NCI-H1436 (cell line): ENCODE measurements at regions not wholly inside any gene's neighbourhood (a gene's known extent, or its start where the extent isn't known, plus 50 kb on each side); places are given as distances from the start of the nearest gene placed in this dataset.
"Not testable (repeated sequence)": the region's sequence is repeated elsewhere in the genome, so short reads cannot be mapped to it uniquely, and the experiment has no call there.

Experiments used
- DNase-seq: peaks from one replicate; lab custom pipeline; 2025; lab: John Stamatoyannopoulos, UW

- DNase-seq = no peak
These were observed 66.0 kb downstream of the KBTBD8 start for GRCh38 chr3:67064105-67064504.

GRCh38 chr3:67067251-67067650 is 69.1 kb downstream of the KBTBD8 start:
- no peak for DNase-seq

- DNase-seq = not testable (repeated sequence)
These were observed 74.5 kb downstream of the KBTBD8 start for GRCh38 chr3:67072640-67073039.

DNA sequence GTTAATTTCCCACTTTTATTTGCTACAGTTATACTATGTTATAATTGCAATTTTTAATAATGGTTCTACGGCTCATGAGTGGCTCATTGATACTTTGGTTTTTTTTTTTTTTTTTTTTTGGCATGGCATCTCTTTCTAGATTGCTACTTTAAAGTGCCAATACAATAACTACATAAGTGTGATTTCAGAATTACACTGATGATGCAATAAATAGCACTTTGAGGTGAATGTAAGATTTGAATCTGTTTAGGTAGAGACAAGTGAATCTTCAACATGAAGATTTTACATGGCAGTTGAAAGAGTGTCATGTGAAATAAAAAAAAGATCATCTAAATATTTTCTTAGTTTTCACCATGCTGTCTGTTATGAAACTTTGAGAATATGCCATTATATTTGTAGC is 75.7 kb downstream of the KBTBD8 start:
- no peak for DNase-seq

DNA sequence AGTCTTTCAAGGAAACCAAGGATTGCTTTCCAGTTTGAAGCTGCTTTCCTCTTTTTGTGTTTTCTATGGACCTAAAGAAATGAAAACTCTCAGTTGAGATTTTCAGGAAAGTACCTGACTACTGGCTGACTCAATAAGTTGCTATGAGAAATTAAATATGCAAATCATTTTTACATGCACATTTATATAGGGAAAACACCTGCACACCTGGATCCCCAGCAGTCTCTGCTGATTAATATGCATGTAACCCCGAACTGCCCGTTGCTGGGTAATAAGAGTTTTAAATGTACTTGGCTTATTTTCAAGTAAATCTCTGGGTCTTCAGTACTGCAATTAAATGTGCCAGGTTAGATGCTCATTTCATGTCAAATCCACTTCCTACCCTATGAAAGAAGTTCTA is 77.2 kb downstream of the KBTBD8 start:
- no peak for DNase-seq

DNA sequence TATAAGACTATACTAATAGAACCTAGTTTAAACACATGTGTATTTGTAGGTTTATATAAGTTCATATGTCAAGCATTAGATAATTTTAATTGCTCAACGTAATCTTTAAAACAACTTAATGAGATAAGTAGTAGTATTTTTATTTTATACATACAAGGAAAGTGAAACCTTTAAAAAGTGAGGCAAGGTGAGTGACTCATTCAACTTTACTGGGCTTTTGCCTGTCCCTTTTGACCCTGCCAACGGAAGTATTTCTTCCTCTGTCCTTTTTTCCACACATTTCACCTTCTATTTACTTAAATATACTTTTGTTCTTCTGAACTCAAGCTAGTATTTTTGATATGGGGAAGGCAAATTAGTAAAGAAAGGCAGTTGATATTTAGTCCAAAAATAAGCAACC is 78.5 kb downstream of the KBTBD8 start:
- no peak for DNase-seq

DNA sequence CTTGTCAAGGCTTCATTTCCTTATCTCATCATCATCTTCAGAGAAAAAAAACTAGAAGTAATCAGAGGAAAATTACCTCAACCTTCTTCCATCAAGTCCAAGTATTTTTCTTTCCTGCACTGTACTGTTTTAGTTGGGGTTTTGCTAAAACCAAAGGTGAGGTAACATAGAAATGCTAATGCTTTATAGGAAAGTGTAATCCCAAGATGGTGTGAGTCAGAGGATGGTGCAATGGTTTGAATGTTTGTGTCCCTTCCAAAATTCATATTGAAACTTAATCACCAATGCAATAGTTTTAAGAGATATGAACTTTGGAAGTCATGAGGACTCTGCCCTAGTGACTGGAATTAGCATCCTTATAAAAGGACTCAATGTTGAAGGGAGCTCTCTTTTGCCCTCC is 79.5 kb downstream of the KBTBD8 start:
- DNase-seq = no peak

DNA sequence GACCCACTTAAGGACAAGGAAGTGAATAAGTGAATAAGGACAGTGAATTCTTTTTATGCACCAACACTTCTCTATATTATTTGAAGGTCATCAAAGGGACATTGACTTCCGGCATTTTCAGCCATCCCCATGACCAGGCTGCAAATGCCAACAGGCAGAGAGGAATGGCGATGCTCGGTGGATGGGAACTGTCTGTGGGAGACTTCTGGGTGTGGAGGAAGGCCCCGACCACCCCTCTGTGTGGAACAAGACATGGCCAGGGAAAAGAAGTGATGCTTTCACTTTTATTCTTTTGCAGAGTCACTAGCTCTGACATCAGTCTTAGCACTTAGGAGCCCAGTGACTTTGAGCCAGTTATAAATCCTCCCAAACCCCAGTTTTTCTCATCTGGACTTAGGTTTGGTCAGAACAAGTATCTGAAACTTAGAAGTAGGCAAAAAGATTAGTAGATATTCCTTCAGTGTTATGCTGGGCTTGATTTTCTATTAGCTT is 84.5 kb downstream of the KBTBD8 start:
- DNase-seq = no peak

- no peak for DNase-seq
These were observed 85.2 kb downstream of the KBTBD8 start for GRCh38 chr3:67083277-67083676.

DNA sequence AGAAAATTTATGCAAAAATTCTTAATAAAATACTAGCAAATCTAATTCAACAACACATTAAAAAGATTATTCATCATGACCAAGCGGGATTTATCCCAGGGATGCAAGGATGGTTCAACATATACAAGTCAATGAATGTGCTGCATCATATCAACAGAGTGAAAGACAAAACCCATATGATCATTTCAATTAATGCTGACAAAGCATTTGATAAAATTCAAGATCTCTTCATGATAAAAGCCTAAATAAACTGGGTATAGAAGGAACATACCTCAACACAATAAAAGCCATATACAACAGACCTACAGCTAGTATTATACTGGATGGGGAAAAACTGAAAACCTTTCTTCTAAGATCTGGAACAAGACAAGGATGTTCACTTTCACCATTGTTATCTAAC is 89.7 kb downstream of the KBTBD8 start:
- no peak for DNase-seq

GRCh38 chr3:67090474-67090873 is 92.4 kb downstream of the KBTBD8 start:
- DNase-seq = no peak

DNA sequence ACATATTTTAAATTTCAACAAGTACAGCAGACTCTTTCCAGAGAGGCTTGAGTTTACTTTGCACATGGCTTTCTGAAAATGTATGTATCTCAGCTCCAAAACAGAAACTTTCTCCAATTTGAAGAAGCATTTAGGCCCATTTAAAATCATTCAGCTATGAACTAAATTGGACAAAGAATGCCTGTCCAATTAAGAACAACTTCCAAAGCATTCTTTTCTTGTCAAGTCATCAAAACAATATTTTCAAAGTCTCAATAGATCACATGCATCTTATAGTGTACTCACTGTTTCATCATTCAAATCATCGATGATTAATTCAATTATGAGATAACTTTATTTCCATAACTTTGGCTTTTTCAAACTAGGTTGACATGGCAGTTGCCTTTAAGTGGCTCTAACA is 95.2 kb downstream of the KBTBD8 start:
- DNase-seq = no peak

GRCh38 chr3:67094167-67094566 is 96.1 kb downstream of the KBTBD8 start:
- DNase-seq = no peak

DNA sequence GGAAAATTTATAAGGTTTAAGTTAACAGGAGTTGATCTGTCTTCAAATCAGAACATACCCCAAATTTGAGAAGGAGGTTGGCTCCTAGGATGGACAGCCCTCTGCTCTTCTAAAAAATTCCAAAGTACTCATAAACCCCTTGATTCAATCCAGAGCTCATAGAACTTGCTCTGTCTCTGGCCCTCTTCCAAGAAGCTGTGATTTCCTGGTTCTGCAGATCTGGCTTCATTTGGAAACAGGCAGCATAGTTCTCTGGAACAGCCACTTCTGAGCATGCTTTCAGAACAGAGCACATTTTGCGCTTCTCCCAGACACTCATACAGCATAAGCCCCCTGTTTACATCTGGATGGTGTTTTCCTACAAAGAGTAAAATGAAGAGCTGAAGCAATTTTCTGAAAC is 96.7 kb downstream of the KBTBD8 start:
- DNase-seq = no peak

DNA sequence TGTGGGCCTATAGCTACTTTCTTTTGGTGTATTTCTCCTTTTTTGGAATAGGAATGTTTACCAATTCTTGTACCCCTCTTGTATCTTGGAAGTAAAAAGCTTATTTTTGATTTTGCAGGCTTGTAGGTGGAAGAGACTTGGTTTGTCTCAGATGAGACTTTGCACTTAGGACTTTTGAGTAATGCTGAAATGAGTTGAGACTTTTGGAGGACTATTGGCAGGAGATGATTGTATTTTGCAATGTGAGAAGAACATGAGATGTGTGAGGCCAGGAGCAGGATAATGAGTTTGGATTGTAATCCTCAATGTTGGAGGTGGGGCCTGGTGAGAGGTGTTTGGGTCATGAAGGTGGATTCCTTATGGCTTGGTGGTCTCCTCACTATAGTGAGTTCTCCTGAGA is 106.3 kb downstream of the KBTBD8 start:
- DNase-seq = no peak

GRCh38 chr3:67106874-67107273 is 108.8 kb downstream of the KBTBD8 start:
- DNase-seq = no peak

DNA sequence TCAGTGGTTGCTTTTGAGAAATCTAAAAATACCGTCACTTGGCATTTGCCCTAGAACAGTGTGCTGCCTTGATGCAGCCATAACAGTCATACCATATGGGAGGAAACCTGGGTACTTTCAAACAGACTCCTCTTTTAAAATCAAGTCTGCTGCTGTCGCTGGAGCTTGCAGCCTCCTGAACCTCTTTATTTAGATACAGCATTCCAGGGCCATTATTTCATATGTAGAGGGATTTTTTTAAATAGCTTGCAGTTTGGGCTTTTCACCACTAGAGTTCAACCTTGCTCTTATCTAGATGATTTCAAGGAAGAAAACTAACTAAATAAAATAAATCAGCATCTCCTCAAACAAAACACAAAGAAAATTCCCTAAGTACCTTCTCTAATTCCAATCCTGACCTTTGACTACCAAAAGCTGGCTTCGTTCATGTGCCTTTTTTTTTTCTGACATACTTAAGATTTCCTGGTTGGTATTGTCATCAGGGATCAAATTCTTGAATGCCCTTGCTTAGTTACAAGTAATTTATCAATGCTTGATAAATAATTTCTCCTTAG is 111.6 kb downstream of the KBTBD8 start:
- no peak for DNase-seq

GRCh38 chr3:67113802-67114407 is 115.8 kb downstream of the KBTBD8 start:
- DNase-seq = peak; percentile 71

DNA sequence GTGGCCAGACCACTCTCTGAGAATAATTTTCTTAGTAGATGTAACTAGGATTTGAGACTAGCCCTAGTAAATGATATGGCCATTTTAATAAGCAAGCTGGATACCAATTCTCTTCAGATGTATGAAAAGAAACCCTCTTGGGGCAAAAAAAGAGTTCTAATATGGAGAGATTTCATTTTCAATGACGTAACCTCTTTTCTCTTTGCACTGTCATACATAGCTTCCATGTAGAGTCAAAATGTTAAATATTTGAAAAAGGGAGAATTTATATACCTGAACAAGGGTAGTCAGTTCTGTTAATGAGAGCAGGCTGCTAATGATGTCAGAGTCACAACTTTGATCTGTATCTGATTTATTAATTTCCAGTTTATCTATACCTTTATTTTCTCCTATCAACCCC is 120.0 kb downstream of the KBTBD8 start:
- DNase-seq = no peak

DNA sequence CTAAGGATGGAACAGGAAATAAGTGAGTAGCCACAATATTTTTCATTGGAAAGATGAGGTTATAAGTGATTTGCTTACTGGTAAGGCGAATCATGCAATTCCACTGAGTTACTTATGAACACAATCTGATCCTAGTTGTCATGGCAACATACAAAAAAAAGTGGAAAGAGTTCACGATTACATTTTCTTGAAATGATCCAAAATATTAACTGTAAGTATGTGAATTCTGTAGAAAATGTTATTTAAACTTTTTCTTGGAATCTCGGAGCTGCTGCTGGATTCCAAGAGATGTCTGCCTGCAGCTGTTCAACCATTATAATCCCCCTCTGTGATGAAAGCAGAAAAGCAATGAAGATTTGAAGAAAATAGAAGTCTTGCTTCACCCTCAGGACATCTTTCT is 120.5 kb downstream of the KBTBD8 start:
- no peak for DNase-seq

DNA sequence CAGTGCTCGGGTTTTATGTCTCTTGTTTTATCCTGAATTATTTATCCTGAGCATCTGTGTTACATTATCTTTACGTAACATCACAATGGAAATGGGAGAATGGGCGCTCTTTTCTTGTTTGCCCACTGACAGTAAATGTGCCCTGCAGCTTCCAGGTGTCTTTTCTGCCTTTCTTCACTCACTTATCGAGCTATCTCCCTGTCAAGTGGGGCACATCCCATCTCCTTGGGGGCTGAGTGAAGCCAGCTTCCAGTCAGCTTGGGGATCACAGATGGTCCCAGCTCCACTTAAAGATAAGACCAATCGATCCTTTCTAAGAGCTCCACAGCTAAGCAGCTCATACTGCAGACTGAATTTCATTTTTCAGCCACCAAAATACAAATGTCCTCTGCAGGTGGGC is 125.8 kb downstream of the KBTBD8 start:
- DNase-seq = no peak

GRCh38 chr3:67127254-67127653 is 129.1 kb downstream of the KBTBD8 start:
- no peak for DNase-seq

DNA sequence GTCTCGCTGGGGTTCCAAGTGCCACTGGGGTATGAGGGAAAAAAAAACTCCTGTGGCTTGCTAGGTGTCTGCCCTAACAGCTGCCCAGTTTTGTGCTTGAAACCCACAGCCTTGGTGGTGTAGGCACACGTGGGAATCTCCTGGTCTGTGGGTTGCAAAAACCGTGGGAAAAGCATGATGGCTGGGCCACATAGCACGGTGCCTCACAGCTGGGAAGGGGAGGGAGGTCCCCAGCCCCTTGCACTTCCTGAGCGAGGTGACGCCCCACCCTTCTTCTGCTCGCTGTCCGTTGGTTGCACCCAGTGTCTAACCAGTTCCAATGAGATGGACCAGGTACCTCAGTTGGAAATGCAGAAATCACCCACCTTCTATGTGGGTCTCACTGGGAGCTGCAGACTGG is 144.3 kb downstream of the KBTBD8 start:
- no peak for DNase-seq

- no peak for DNase-seq
These were observed 147.6 kb downstream of the KBTBD8 start for GRCh38 chr3:67145738-67146137.
